HG02852 (cell line): ENCODE measurements at regions not wholly inside any gene's neighbourhood (a gene's known extent, or its start where the extent isn't known, plus 50 kb on each side); places are given as distances from the start of the nearest gene placed in this dataset.
"Not testable (repeated sequence)": the region's sequence is repeated elsewhere in the genome, so short reads cannot be mapped to it uniquely, and the experiment has no call there.

Experiments used
- ATAC-seq: cut with Tn5 transposase; IDR thresholded peaks from one replicate; pipeline ENCODE4 v1.9.1; 2021; ENCODE audit warnings: mild to moderate bottlenecking, moderate library complexity; ENCODE audit not compliant: unreplicated experiment

- ATAC-seq, result no peak
Measured at GRCh38 chr3:25171897-25172296, 256.2 kb upstream of the RARB start.

DNA sequence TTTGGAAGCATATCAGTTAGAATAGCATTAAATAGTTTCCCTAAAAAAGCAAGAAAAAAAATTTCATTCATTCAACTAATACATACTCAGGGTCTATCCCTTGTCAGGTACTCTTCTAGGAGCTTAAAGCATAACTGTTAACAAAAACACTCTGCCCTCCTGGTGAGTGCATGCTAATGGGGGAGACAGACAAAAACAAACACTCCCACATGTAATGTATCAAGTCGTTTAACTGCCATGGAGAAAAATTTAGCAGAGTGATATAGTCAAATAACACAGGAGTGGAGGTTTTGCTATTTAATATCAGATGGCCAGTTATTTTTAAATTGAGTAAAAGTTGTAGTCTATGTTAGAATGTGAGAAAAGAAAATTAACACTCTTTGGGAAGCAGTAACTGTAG lies 254.5 kb upstream of the RARB start:
- no peak for ATAC-seq

GRCh38 chr3:25174251-25174650 lies 253.8 kb upstream of the RARB start:
- no peak for ATAC-seq

DNA sequence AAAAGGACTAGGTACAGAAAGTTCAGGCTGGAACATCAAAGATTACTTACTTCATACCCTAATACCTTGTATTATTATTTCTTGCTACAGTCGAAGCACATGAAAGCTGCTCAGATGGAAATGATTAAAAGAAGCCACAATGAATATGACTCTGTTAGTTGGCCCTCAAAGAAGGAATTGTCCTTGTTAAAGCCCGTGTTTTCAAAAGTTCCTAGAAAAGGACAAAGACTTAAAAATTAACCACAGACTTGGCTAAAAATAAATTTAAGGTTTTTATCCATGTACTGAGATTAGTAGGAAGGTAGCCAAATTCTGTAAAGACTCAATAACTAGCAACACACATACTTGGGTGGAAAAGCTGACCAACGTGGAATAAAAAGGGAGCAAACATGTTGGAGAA lies 251.0 kb upstream of the RARB start:
- ATAC-seq, result no peak

- no peak for ATAC-seq
Measured at GRCh38 chr3:25178672-25179071, 249.4 kb upstream of the RARB start.

DNA sequence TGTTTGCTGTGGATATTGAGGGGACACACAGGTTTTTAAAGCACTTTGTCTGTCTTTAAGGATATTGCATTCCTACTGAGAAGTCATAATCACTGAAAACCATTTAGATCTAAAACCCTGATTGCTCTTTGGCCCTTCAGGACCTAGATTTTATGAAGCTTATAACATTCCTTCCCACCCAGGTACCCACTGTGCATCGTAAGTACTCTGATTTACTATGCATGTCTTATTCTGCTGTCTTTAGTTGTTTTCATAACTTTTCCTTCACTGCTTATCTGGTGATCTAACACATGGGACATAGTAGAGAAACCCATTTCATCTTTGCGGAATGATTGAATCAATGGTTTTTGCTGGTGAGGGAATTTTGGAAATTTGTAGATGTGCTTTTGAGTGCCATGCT lies 247.0 kb upstream of the RARB start:
- no peak for ATAC-seq

DNA sequence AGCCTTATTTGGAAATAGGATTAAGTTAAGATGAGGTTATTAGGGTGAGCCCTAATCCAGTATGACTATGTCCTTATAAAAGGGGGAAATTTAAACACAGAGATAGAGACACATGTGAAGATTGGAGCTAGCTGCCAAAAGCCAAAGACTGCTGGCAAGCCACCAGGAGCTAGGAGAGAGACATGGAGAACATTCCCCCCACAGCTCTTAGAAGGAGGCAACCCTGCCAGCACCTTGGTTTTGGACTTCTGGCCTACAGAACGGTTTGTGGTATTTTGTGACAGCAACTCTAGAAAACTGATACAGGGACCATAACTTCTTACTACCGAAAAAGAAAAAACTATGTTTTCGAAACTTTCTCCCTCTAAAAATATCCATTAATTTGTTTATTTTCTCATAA lies 245.3 kb upstream of the RARB start:
- ATAC-seq, result no peak

DNA sequence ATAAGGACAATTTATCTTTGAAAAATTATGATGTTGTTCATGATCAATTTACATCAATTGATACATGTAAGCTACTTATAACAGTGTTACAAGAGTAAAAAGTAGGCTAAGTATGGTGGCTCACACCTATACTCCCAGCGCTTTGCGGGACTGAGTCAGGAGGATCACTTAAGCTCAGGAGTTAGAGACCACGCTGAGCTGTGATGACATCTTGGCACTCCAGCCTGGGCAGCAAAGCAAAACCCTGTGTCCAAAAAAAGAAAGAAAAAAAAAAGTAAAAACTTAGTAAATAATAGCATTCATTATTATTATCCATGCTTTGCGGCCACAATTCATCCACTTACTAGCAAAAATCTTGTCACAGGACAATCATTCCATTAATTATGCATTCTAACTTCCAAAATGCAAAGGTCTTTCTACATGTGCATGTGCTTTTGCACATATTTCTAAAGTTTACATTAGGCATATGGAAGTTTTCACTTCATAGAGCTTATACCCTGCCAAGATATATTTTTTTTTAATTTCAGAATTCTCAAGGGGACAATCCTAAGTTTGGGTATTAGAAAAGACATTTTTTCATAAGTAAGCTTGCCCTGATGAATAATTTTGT lies 243.3 kb upstream of the RARB start:
- no peak for ATAC-seq

DNA sequence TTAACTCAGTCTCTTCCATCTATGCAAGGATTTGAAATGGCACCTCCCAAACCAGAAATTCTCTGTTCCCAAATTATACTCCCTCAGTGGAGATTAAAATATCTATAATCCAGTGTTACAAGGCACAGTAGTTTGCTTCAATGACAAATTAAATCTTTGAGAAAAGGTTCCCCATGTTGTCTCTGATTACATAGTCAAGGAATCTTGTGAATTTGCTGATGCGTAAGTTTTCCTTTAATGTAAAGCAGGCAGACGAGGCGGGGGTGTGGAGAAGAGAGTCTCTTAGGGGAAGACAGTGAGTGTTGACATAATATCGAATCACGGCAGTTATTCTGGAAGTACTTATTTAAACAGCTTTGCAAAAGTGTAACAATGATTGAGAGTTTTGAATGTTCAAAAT lies 236.4 kb upstream of the RARB start:
- ATAC-seq, result no peak

- ATAC-seq, result not testable (repeated sequence)
Measured at GRCh38 chr3:25199567-25199966, 228.5 kb upstream of the RARB start.

- ATAC-seq, result no peak
Measured at GRCh38 chr3:25212736-25213135, 215.3 kb upstream of the RARB start.

DNA sequence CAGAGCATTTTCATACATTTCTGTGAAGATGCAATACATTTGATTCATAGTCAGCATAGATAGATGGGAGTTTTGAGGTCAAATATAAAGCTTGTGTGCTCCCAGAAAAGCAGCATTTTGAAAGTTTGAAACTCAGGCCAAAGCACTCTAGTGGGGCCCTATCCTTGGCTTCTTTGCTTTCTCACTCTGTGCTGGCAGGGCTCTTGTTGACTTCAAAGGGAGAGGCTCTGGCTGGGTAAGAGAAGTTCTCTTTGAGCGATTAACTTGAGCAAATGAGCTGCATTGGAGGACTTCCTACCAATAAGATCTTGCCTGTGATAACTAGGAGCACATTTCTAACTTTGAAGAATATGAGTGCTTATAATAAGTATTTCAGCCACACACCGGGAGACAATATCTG lies 214.0 kb upstream of the RARB start:
- no peak for ATAC-seq

DNA sequence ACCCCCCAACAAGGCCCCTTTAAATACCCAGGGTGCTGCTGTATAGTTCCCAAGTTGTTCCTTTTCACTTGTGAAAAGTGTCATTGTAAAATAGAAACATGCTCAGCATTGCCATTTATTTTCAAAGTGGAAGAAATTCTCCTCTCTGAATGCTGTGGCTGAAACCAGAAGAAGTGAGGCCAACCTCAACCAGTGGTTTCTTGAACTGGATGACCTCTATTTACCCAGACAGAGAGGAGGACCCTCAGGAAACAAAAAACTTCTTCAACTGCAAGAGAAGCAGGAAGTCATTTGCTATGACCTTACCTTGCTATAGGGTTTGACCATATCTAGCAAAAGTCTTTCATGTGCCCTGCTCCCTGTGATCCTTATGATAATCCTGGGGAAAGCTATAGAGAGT lies 209.7 kb upstream of the RARB start:
- no peak for ATAC-seq

DNA sequence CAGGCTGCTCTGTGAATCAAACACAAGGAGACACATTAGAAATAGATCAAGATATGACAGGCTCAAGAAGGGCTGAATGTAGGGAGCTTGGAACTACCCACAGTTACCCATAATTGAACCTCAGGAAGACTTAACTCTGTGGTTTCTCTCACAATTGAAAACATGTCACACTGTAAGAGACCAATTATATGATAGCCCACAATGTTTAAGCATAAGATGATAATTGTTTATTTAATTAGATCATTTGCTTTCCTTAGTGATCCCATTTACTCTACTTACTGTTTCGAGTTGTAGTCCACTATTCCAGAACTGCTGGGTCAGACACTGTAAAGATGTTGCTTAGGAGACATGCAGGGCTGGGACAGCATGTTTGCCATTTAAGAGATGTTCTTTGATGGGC lies 201.3 kb upstream of the RARB start:
- no peak for ATAC-seq

GRCh38 chr3:25229586-25229985 lies 198.5 kb upstream of the RARB start:
- no peak for ATAC-seq

DNA sequence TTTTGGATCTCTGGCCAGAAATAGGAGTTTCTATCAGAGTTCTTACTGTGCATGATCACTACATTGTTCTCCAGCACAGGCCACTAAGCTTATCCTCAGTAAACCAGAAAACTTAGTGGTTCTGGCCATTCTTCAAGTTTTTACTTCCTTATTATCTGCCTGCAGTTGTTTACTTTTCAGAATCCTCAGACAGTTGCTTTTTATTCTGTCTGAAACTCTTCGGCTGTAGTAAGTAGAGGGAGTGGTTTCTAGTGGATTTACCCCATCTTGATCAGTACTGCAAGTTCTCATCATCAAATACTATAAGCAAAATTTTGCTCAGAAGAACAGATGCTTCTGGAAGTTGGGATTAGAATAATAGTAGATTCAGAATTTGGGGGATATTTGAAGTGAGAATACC lies 193.0 kb upstream of the RARB start:
- no peak for ATAC-seq

- no peak for ATAC-seq
Measured at GRCh38 chr3:25235466-25235865, 192.6 kb upstream of the RARB start.

GRCh38 chr3:25237602-25238001 lies 190.5 kb upstream of the RARB start:
- ATAC-seq, result no peak

GRCh38 chr3:25239042-25239441 lies 189.0 kb upstream of the RARB start:
- no peak for ATAC-seq

DNA sequence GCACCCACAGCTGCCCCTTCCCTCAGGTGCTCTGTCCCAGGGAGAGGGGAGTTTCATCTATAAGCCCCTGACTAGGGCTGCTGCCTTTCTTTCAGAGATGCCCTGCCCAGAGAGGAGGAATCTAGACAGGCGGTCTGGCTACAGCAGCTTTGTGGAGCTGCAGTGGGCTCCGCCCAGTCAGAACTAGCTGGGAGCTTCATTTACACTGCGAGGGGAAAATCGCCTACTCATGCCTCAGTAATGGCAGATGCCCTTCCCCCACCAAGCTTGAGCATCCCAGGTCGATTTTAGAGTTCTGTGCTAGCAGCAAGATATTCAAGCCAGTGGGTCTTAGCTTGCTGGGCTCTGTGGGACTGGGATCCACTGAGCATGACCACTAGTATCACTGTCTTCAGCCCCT lies 181.2 kb upstream of the RARB start:
- ATAC-seq, result no peak

GRCh38 chr3:25252291-25252690 lies 175.8 kb upstream of the RARB start:
- no peak for ATAC-seq

DNA sequence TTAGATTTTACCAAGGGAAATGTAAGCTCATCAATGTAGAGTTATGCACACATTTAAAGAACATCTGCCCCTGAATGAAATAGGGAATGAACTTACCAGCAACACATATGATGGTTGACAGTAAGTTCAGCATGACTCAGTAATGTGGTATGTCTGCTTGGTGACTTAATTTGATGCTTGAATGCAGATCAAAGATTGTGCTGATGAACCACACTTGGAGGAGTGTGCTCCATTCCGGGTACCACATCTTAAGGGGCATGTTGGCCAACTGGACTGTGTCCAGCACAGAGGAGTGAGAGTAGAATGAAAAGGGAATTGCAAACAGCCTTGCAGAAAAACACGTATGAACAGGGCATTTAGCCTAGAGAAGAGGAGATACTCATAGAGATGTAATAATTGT lies 171.0 kb upstream of the RARB start:
- ATAC-seq, result no peak

GRCh38 chr3:25259871-25260270 lies 168.2 kb upstream of the RARB start:
- no peak for ATAC-seq

DNA sequence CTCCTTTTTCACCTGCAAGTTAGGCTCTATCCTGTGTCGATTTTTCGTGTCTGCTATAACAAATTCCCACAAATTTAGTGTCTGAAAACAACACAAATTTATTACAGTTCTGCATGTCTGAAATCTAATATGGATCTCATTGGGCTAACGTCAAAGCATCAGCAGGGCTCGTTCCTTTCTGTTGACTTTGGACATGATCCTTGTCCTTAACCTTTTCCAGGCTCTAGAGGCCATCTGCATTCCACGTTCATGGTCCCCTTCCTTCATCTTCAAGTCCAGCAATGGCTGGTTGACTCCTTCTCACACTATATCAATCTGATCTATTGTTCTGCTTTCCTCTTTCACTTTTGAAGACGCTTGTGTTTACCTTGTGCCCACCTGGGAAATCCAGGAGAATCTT lies 165.7 kb upstream of the RARB start:
- ATAC-seq, result no peak
